Activated effector memory CD4-positive, alpha-beta T cell treated with Interleukin-2 at 50 U/mL for 16 hours (primary cell): ENCODE measurements at regions not wholly inside any gene's neighbourhood (a gene's known extent, or its start where the extent isn't known, plus 50 kb on each side); places are given as distances from the start of the nearest gene placed in this dataset.

ENCODE experiments used
- DNase-seq: peaks from one replicate; pipeline ENCODE4 v3.0.0-alpha.2; 2020

DNA sequence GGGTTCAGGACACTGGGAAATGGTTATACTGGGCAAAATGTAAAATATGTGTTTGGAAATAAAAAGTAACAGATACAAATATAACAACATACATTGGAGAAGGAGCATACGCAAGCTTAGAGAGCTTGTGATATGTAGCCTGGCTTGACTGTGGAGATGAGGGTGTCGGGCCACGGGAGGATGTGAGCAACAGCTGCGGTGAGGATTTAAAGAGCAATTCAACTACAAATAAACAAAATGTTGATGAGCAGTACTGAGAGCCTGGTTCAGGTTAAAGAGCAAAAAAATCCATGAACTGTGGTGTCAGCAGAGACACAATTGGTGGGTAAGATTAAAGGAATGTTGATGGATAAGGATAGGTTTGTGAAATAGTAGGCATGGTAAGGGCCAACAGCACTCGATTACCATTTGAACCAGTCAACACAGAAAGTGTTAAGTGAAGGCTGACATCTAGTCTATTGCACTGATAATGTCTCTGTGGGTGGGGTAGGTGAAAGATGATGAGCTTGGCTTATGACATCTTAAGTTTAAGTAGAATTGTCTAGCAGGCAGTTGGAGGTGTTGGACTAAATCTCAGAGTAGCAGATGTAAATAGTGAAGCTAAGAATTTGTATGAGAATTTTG, 723.2 kb downstream of the EPM2A start:
- DNase-seq = no peak

DNA sequence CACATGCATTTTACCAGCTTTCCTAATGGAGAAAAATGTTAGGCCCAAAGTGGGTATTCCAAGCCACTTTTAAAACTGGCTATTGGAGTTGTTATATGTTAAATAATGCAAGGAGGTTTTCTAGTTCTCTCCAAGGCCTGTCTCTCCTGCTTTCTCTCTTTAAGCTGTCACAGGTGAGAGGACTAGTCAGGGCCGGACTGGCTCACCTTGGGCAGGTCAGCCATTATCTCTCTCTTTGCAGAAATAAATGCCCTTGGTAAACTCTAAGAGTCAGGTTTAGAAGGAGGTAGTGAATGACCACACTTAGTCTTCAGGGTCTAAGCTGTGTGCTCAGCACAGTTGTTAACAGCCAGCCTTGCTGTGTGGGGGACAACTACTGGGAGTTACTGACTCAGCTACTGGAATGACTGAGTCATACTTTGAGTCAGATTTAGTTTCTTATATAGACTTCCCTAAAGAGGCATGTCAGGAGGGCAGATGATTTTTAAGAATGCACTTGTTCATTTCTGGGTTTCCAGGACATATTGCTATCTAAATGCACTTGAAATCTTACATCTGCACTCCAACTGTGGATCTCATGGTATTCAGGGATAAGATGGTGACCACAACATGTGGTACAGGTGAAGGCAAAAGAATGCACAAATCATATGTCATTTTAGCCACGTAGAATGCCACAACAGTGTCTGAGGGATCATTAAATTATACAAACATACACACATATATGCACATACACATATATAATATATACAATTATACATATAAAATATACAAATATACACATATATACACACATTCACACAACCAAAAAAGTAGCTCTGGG, 719.4 kb downstream of the EPM2A start:
- DNase-seq = no peak

DNA sequence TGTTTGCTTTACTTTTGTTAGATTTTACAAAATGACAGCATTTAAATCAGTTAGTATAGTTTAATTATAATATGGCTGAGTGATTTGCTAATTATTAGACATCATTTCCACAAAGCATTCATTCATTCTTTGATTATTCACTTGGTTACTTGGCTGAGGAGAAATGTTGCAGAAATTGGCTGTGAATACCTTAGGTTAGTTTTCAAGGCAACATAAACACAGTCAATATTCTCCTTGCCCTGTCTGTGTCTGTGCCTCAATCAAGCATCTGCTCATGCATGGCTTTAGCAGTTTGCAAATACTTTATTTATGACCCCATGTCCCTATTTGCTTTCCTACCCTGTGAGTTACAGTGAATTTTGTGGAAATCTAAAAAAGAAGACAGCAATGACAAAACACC, 718.3 kb downstream of the EPM2A start:
- no peak for DNase-seq

DNA sequence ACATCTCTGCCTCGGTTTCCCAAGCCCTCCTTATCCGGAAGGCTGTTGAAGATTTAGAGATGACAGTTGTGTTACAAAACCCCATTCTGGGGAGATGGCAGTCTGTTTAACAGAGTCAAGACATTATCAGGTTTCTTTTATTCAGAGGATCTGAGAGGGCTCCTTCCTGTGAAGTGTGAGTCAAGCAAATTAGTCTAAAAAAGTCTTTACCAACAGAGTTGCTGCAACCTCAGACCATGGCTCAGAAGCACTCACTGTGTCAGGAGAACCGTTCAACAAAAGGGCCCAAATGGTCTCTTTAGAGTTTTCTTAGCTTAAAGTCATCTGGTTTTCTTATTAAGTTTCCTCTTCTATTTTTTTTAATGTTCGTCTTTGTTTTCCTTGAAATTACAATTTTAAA, 717.8 kb downstream of the EPM2A start:
- no peak for DNase-seq

DNA sequence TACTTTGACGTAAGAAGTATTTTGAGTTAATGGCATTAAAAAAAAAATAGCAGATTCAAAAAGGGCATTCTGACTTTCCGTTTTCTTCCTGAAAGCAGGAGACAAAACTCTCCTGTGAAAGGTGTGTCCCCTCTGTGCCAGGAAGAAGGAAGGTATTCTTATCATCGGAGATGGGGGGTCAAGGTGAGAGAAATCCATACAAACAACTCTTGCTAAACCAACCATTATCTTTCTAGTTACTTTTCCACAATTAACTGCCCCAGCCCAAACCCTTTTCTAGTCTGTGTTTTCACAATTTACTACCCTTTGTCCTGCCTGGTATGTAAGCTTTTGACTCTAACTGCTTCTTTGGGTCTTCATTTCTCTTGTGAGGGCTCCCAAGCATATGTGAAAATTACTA, 717.3 kb downstream of the EPM2A start:
- DNase-seq = no peak

DNA sequence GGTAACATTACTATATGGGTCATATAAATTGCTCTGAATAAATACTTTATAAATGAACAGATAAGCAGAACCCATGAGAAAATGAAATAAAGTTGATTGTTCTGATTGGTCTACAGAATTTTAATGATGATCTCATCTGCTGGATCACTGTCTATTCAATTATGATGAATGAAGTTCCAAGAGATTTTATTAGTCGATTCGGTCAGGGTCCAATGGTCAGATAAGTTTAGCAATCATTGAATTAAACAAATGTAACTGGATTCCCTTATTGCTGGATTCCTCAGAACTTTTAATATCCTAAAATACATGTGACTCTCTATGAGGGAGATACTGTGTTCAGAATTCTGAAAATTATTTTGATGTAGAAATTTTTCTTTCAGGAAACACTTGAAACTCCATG, 715.2 kb downstream of the EPM2A start:
- DNase-seq = no peak

DNA sequence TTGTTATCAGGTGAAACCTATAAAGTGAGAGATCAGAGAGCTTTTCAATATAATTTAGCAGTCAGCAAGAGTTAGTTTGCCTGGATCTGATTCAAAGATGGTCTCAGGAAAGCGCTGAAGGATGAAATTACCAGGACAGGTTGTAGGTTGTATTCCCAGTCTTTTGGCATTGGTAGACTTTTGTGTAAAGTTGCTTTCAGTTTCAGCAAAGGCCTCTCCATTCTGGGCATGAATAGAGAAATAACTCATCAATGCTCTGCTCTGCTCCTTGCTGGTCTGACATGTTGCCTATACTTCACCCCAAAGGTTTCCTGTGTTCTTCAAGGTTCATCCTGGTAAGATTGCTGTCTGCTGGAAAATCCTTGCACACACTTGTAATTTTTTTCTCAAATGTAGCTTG, 714.8 kb downstream of the EPM2A start:
- DNase-seq = no peak

DNA sequence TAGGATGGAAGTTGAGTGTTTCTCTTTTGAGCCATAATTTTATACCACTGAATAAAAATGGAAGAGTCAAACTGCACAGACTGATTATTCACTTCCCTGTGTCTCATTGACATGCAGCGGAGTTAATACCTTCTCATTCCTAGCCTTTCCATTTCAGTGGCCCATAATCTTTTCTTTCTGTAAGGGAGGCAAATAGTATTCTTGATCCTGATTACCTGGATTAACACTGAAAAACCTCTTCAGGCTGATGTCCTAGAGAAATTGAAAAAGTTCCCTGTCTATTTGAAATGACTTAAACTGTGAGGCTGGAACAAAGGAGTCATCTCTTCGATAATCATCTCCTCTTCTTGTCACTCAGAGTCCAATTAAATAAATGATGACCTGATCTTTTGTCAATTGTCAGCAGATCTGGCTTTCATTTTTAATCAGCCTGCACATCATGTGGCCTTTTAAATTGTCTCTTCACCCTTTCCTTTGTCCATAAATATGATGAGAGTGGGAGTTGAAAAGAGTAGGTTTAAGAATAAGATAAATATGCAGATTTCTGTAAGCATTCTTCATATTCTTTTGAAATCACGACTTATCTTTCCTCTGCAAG, 713.0 kb downstream of the EPM2A start:
- no peak for DNase-seq

DNA sequence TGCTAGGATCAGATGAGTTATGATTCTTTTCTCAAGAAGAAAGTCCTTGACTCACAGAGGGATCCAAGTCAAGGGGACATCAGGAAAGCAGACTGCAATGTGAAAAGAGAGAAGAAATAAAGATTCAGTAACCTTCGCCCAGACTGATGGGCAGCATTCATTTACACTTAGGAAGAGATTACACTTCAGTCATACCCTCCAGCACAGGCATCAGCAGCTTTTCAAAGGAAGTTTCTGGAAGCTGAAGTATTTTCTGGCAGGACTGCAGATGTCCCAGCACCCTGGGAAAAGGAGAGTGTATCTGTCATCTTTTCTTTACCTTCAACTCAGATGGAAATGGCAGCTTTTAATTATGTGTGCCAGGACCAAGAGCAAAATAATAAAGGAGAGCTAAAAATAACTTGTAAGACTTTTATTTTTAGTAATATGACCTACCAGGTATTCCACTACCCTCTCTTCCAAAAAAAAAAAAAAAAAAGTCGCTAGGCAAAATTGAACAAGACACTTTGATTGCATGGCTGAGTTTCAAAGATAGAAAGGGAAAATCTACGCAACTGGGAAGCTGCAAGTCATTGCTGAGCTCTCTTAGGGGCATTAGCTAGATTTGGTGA, 712.1 kb downstream of the EPM2A start:
- no peak for DNase-seq

DNA sequence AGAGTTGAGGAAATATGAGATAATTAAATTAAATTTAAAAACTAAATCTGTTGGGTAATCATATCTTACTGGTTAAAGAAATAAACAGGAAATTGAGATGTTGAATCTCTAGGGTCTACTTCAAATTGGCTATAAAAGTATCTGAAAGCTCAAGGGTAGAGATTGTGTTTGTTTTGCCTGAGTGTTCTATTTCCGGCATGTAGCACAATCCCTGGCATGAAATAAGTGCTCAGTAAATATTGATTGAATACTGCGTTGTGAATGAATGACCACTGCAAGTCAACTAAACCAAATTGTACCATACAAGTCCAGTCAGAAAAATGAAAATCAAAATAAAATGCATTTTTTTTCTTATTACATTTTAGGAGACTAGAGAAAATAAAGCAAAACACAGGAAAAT, 709.8 kb downstream of the EPM2A start:
- no peak for DNase-seq

DNA sequence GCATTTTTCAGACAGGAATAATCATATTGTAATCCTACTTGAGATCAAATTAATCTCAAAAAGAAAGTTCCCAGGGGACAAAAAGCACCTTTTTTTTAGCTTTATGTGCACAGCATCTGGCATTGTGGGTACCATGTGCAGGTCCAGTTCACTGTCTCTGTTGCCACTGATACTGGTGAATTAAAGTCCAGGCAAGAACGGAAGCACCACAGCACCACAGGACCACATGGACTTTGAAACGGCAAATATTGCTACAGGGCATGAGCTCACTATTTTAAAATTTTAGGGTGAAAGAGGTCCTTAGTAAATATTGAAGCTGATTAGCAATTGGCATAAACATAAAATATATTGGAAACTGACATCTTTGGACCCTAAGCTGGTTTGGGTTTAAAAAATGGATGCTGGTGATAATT, 709.0 kb downstream of the EPM2A start:
- no peak for DNase-seq

DNA sequence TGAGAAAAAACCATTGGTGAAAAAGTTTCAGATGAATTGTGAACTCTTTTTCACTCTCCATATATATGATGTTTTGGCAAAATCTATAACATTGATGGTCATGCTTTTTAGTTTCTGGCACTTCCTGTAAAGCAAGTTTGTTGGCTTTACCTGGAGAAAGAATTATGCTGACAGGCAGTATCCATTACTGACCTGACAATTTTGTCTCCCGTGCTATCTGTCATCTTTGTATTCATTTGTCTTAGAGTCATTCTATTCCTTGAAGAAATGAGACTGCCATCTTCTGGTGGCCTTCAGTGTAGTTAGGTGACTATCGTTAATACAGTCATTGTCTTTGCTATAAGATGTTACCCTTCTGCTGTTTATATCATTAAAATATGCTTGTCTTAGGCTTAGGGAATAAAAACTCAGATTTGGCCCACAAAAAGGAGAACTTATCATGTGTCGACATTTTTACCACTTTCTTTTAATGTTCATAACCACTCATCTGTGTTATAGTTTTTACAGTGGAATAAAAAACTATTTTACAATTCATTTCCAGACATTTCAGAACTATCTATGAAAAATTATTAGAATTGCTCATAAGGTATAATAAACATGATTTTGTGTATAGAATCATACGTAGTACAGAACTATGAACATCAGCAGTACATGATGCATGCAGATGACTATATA, 707.0 kb downstream of the EPM2A start:
- no peak for DNase-seq

DNA sequence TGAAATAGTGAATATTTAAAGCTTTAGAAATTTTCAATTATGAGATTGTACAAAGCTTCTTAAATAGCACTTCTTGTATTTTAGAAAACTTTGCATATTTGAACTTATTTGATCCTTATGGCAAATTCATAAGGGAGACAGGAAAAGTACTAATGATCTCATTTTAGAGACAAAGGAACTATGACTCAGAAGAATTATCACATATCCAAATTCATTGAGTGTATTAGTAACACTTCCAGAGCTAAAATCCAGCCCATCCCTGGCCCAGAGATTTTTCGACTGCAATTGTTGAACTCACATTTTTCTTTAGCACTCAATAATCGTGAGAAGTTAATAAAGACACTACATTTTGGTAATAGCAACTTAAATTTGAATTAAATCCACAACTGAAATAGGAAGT, 704.3 kb downstream of the EPM2A start:
- no peak for DNase-seq

DNA sequence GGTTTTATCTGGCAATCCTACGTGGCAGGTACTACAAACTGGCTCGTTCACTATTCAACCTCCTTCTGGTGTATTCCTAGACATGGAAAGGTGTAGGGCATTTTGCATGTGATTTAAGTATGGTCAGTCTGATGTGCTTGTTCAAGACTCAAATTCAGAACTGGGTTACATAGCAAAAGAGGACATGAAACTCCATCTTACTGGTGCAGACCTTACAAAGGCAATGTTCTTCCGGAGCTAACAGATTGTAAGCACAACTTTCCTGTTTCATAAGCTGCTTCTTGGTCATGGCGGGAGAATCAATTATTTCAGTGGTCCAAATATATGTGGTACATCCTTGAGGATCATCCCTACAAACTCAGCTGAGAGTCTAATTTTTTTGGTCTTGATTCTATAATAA, 703.4 kb downstream of the EPM2A start:
- no peak for DNase-seq

DNA sequence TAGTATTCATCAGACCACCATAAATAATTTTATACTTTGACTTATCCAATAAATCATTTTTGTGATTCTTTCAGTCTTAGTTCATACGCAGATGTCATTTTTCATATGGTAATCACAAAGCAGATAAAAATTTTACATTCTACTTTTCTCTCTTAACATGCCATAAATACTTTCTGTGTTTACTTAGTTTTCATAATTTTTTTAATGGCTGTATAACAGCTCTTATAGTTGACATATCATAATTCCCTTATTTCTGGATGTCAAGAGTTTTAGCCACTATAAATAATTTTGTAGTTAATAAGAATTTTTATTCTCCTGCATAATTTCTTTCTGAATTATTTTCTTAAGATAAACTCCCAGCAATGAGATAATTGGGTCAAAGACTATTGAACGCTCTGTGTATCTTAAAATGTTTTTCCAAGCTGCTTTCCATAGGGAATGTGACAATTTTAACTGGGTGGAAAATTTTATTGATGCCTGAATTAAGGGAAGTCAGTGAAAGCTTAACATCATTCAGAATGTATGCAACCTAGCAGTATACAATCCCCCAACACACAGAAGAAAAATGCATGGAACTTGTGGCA, 702.7 kb downstream of the EPM2A start:
- DNase-seq = no peak

DNA sequence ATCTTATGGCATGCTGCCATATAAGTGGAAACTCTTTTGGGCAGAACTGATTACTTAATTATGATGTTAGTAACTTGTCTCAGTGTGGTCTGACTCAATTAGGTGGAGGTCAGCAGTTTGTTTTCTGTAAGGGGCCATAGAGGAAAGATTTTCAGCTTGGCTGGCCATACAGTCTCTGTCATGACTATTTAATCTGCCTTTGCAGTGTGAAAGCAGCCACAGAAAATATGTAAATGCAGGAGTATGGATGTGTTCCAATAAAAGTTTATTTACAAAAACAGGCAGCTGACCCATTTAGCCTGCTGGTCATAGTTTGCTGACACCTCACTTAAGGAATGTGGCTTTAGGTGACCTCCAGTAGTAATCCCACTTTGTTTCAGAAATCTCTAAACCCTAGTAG, 700.7 kb downstream of the EPM2A start:
- DNase-seq = no peak

DNA sequence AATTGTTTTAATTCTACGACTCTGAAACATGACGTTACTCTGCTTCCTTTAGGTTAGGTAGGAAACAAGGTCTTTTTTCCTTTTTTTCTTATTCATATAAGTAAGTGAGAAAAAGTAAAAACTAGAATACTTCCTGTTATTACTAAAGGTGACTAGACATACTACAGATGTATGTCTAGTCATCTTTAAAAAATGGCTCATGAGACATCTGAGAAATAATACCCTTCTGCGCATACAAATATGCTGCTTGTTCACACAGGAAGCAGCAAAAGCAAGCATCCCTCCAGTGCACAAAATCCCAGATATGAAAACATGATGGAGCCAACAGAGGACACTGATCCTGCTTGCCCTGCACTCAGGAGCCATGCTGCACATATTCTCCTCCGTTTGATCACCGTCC, 699.1 kb downstream of the EPM2A start:
- DNase-seq = no peak

DNA sequence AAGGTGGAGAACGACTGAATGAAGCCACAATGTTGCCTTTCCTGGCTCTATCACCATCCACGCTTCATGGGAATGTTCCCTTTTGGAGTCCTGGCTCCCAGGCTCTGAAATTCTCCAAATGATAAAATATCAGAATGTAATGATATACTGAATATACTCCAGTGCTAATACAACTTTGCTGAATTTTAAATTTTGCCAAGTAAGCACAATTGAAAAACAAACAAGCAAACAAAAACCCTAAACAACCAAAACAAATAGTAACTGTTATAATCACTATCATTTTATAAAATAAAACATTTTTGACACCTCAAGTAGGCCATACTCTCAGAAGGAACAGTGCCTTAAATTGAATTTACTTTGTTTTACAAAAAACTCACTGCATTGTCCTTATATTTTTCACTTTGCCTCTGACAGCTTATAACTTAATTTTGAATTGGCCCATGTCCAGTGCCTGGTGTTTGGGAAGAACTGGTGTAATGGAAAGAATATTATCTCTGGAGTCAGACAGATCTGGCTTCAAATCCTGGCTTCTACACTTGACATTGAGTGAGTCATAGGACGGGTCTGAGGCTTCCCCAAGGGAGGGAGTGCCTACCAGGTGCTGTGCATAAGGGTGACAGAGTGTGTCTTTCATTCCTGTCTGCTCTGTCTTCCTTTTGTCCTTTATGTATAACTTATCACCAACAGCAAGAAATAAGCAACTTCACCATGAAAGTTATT, 698.3 kb downstream of the EPM2A start:
- DNase-seq = no peak

DNA sequence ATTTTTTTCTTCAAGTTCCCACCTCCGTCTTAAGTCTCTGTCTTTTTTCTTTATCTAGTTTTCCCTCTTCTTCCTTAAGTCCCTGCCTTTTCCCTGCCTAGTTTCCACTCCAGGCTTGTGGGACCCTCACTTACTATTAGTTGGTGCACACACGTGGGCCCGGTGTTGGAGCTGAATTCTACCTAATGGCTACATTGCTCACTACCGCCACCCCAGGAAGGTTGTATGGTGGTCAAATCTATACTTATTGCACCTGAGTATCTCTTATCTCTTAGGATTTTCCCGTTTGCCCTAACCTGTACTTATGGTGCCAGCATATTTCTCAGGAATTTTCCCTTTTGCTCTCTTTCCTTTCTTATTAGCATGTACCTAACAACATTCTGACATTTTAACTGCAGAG, 692.8 kb downstream of the EPM2A start:
- DNase-seq = no peak

DNA sequence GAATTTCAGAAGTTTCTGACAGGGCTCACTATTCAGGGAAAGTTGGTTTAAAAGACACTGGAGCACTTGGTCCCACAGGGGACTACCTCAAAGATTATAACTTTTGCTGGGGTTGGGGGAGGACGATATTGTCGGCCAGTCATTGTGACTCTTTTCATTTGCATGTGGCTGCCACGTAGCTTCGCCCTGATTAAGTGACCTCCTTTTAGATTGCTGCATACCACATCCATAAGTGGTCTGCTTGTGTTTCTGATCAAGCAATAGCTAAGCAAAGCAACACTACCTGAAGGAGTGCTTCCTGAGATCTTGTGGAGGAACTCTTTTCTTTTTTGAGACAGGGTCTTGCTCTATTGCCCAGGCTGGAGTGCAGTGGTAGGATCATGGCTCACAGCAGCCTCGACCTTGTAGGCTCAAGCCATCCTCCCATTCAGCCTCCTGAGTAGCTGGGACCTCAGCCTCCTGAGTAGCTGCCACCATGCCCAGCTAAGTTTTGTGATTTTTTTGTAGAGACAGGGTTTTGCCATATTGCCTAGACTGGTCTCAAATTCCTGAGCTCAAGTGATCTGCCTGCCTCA, 691.3 kb downstream of the EPM2A start:
- DNase-seq = no peak

DNA sequence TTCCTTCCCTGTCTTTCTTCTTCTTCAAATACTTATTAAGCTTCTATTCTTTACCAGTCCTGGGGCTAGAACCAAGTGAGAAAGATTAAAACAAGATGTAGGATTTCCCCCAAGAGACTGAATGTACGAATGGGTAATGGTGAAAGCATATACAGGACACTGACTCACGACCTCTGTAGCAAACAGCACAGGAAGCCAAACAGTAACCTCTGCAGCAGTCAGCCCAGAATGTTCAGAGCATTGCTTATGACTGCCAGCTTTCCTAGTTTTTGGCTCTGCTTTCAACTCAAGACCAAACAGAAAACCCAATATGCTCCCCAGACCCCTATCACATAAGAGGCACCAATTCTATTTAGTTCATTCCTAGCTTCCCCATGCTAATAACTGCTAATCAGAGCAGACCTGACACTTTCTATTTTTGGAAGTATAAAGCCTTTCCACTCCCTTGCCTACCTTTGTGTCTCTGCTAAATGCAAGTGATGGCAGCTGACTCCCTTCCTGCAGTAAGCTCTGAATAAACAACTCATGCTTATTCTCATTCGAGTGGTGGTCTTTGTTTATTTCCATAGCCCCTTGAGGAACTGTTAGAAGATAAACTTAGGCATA, 690.6 kb downstream of the EPM2A start:
- no peak for DNase-seq

DNA sequence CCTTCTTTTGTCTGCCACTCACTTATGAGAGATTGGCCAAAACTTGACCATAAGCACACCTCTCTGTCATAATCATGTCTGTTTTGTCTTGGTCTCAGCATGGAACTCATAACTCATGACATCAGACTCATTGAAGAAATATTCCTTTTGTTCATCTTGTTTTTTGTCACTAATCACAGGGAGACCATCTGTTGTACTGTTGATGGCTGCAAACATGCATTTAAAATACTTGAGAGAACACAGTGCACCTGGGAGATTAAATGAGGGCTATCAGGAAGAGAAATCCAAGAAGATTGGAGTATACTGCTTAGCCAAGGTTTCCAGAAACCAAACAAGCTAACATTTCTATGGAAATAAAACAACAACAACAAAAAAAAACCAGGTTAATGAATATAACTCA, 689.7 kb downstream of the EPM2A start:
- DNase-seq = no peak
